GM12878 (cell line): ENCODE measurements at regions not wholly inside any gene's neighbourhood (a gene's known extent, or its start where the extent isn't known, plus 50 kb on each side); places are given as distances from the start of the nearest gene placed in this dataset.

Source experiments
- BHLHE40 ChIP-seq, 2 experiments: fragments of 450-650 bp in 1 of 2; IDR thresholded peaks; 2 replicates each; pipeline ENCODE4 v1.6.1; 2011 to 2017; ENCODE audit warnings: low read depth in 2 of 2, borderline replicate concordance in 1 of 2, improper control_type of control experiment in 1 of 2, low read length in 1 of 2, mild to moderate bottlenecking in 1 of 2
- TF ChIP-seq, protein P1 (sequence below): fragments of 450-650 bp; IDR thresholded peaks from 2 replicates; pipeline ENCODE4 v1.6.1; 2017; ENCODE audit warnings: mild to moderate bottlenecking, moderate library complexity
- TF ChIP-seq, protein P2 (sequence below): IDR thresholded peaks from 2 replicates; pipeline ENCODE4 v1.6.1; 2012; ENCODE audit warnings: improper control_type of control experiment, low read depth, low read length; ENCODE audit not compliant: insufficient replicate concordance

GRCh38 chr22:49349841-49350381 lies 477.8 kb downstream of the BRD1 start (continued):
- TF ChIP-seq, protein P1, sequence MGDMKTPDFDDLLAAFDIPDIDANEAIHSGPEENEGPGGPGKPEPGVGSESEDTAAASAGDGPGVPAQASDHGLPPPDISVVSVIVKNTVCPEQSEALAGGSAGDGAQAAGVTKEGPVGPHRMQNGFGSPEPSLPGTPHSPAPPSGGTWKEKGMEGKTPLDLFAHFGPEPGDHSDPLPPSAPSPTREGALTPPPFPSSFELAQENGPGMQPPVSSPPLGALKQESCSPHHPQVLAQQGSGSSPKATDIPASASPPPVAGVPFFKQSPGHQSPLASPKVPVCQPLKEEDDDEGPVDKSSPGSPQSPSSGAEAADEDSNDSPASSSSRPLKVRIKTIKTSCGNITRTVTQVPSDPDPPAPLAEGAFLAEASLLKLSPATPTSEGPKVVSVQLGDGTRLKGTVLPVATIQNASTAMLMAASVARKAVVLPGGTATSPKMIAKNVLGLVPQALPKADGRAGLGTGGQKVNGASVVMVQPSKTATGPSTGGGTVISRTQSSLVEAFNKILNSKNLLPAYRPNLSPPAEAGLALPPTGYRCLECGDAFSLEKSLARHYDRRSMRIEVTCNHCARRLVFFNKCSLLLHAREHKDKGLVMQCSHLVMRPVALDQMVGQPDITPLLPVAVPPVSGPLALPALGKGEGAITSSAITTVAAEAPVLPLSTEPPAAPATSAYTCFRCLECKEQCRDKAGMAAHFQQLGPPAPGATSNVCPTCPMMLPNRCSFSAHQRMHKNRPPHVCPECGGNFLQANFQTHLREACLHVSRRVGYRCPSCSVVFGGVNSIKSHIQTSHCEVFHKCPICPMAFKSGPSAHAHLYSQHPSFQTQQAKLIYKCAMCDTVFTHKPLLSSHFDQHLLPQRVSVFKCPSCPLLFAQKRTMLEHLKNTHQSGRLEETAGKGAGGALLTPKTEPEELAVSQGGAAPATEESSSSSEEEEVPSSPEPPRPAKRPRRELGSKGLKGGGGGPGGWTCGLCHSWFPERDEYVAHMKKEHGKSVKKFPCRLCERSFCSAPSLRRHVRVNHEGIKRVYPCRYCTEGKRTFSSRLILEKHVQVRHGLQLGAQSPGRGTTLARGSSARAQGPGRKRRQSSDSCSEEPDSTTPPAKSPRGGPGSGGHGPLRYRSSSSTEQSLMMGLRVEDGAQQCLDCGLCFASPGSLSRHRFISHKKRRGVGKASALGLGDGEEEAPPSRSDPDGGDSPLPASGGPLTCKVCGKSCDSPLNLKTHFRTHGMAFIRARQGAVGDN, result no peak
- TF ChIP-seq, protein P2, sequence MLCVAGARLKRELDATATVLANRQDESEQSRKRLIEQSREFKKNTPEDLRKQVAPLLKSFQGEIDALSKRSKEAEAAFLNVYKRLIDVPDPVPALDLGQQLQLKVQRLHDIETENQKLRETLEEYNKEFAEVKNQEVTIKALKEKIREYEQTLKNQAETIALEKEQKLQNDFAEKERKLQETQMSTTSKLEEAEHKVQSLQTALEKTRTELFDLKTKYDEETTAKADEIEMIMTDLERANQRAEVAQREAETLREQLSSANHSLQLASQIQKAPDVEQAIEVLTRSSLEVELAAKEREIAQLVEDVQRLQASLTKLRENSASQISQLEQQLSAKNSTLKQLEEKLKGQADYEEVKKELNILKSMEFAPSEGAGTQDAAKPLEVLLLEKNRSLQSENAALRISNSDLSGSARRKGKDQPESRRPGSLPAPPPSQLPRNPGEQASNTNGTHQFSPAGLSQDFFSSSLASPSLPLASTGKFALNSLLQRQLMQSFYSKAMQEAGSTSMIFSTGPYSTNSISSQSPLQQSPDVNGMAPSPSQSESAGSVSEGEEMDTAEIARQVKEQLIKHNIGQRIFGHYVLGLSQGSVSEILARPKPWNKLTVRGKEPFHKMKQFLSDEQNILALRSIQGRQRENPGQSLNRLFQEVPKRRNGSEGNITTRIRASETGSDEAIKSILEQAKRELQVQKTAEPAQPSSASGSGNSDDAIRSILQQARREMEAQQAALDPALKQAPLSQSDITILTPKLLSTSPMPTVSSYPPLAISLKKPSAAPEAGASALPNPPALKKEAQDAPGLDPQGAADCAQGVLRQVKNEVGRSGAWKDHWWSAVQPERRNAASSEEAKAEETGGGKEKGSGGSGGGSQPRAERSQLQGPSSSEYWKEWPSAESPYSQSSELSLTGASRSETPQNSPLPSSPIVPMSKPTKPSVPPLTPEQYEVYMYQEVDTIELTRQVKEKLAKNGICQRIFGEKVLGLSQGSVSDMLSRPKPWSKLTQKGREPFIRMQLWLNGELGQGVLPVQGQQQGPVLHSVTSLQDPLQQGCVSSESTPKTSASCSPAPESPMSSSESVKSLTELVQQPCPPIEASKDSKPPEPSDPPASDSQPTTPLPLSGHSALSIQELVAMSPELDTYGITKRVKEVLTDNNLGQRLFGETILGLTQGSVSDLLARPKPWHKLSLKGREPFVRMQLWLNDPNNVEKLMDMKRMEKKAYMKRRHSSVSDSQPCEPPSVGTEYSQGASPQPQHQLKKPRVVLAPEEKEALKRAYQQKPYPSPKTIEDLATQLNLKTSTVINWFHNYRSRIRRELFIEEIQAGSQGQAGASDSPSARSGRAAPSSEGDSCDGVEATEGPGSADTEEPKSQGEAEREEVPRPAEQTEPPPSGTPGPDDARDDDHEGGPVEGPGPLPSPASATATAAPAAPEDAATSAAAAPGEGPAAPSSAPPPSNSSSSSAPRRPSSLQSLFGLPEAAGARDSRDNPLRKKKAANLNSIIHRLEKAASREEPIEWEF, result no peak
- no peak for TF ChIP-seq BHLHE40 (IDR thresholded peaks at IDR 0.05; ENCODE audit: borderline replicate concordance in 1 of 2, low read depth in 2 of 2, low read length in 1 of 2)
